GM12872 (cell line): ENCODE measurements at regions not wholly inside any gene's neighbourhood (a gene's known extent, or its start where the extent isn't known, plus 50 kb on each side); places are given as distances from the start of the nearest gene placed in this dataset.

Experiments
- CTCF ChIP-seq: IDR thresholded peaks from 3 replicates; pipeline ENCODE4 v1.5.1; 2011; ENCODE audit warnings: low read depth, mild to moderate bottlenecking, low read length, moderate library complexity; ENCODE audit not compliant: insufficient read depth

DNA sequence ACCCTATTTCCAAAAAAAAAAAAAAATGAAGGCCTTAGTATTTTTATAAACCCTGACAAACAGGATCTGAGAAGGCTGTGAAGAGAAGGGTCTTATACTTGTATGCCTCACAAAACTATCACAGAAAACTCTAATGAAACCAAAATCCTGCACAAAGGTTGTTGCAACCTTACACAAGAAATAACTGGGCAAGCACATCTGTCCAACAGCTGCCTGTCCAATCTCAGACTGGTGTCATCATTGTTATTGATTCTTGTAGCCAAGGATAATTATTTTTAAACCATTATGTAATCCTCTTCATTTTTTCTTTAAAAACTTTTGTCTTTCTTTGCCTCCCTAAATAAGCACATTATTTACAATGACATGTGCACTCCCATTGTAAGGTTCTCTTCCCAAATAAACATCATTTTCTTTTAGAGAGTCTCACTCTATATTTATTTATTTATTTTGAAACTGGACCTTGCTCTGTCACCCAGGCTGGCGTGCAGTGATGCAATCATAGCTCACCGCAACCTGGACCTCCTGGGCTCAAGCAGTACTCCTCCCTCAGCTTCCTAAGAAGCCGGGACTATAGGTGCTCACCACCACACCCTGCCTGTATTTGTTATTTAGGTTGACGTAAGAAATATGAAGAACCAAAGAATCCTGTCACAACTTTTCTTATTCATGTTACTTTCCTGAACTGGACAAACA is 697.1 kb downstream of the DOK5 start:
- no peak for TF ChIP-seq CTCF

- no peak for TF ChIP-seq CTCF
Measured at GRCh38 chr20:55166063-55166462, 690.7 kb downstream of the DOK5 start.

DNA sequence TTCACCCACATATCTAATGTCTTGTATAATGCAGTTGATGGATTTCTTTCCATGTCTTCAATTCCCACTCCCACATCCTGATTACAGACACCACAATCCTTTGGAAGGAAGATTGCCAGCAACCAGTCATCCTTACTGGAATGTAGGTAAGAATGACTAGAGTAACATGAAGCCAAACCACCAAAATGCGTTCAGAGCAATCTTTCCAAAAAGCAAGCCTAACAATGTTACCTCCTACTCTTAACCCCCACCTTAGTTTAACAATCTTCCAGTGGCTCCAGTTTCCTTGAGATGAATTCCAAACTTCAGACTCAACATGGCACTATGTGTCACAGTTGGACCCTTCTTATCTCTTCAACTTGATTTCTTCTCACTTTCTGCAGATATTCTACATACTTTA is 685.6 kb downstream of the DOK5 start:
- no peak for TF ChIP-seq CTCF

DNA sequence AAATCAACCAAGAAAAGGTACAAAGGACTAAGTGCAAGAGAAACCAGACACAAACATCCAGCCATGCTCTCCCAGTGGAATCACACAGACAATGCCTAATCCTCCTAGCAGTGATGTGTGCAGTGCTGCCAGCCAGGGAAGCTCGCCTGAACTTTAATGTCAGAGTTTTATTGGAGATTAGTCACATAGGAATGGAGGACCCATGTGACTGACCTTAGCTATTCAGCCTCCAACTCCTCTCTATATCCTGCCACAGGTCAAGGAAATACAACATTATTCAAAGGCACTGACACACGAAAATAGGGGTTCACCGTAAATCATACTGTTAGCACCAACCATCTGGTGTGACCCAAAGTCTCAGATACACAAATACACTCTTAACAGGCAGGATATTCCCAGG is 684.6 kb downstream of the DOK5 start:
- no peak for TF ChIP-seq CTCF

GRCh38 chr20:55159230-55159629 is 683.8 kb downstream of the DOK5 start:
- TF ChIP-seq CTCF, result no peak

GRCh38 chr20:55158446-55158845 is 683.1 kb downstream of the DOK5 start:
- no peak for TF ChIP-seq CTCF

GRCh38 chr20:55155360-55155759 is 680.0 kb downstream of the DOK5 start:
- no peak for TF ChIP-seq CTCF
